ENCODE measurements at regions not wholly inside any gene's neighbourhood (a gene's known extent, or its start where the extent isn't known, plus 50 kb on each side); places are given as distances from the start of the nearest gene placed in this dataset.
"Not testable (repeated sequence)": the region's sequence is repeated elsewhere in the genome, so short reads cannot be mapped to it uniquely, and the experiment has no call there.

DNA sequence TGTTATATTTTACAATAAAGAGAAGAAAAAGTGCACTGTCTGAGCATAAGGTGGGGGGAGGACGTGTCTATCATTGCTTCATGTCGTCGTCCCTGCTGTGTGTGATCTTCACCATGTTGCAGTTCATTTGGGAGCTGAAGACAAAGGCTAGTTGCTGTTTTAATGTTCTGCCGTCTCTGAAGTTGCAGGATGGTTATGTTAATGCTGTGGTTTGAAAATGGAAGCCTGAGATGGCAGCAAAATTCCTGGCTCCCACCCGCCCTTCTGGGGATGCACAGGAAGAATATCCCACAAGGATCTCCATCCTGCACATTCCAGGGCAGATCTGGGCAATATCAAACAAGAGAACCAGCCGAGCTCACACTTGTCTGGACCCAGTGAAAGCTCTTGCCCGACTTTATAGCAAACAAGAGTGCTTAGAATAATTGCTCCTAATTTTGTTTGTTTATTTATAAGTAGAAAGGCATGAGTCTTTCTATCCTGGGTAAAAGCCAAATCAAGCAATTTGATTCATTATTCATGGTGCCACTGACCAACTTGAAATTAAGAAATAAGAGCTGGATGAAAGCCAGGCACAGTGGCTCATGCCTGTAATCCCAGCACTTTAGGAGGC, 110.3 kb upstream of the ABCC4 start:
- no peak for DNase-seq
- no peaks in the 10 kb centered on the region for H3K27me3 ChIP-seq
- H3K36me3 ChIP-seq (ENCODE audit: low read depth, missing control alignments) = no peaks in the 10 kb centered on the region
- H3K27ac ChIP-seq = no peak overlapping the region
- TF ChIP-seq POLR2A (IDR thresholded peaks at IDR 0.05) = no peak
- TF ChIP-seq, protein P1, sequence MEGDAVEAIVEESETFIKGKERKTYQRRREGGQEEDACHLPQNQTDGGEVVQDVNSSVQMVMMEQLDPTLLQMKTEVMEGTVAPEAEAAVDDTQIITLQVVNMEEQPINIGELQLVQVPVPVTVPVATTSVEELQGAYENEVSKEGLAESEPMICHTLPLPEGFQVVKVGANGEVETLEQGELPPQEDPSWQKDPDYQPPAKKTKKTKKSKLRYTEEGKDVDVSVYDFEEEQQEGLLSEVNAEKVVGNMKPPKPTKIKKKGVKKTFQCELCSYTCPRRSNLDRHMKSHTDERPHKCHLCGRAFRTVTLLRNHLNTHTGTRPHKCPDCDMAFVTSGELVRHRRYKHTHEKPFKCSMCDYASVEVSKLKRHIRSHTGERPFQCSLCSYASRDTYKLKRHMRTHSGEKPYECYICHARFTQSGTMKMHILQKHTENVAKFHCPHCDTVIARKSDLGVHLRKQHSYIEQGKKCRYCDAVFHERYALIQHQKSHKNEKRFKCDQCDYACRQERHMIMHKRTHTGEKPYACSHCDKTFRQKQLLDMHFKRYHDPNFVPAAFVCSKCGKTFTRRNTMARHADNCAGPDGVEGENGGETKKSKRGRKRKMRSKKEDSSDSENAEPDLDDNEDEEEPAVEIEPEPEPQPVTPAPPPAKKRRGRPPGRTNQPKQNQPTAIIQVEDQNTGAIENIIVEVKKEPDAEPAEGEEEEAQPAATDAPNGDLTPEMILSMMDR (IDR thresholded peaks at IDR 0.05) = no peak
- no peaks in the 10 kb centered on the region for H3K9me3 ChIP-seq
- intact Hi-C loops (cut with DNase I; ENCODE audit: low total_unique reads) = no loop called here
- no peak overlapping the region for H3K4me3 ChIP-seq
- no peaks in the 10 kb centered on the region for H3K4me1 ChIP-seq
- WGBS, 2 donors = 61% methylated on average over 7 of the region's 7 CpGs

DNA sequence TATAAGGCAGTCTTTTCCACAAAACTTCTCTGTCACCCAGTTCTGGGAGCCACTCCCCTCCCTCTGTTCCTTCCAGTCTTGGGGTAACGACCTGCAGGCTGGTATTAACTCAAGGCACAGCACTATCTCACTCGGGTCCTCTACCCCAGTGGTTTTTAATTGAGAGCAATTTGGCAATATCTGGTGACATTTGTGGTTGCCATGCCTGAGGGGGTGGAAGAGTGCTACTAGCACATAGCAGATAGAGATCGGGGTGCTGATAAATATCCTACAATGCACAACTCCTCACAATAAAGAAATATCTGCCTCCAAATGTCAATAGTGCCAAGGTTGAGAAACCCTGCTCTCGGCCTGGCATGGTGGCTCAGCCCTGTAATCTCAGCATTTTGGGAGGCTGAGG, 117.7 kb upstream of the ABCC4 start:
- Histone ChIP-seq H3K9me3 (no peaks in the 10 kb centered on the region), H3K36me3 (ENCODE audit: low read depth, missing control alignments) (no peaks in the 10 kb centered on the region), H3K4me1 (no peaks in the 10 kb centered on the region), H3K4me3 (no peak overlapping the region), H3K27me3 (no peaks in the 10 kb centered on the region), H3K27ac (no peak overlapping the region)
- 55 to 69% methylated on average over 4 of the region's 4 CpGs for WGBS, 2 donors
- no peak for TF ChIP-seq POLR2A (IDR thresholded peaks at IDR 0.05)
- TF ChIP-seq, protein P1 (IDR thresholded peaks at IDR 0.05) = no peak
- DNase-seq = no peak
- intact Hi-C loops (cut with DNase I; ENCODE audit: low total_unique reads) = no loop called here

DNA sequence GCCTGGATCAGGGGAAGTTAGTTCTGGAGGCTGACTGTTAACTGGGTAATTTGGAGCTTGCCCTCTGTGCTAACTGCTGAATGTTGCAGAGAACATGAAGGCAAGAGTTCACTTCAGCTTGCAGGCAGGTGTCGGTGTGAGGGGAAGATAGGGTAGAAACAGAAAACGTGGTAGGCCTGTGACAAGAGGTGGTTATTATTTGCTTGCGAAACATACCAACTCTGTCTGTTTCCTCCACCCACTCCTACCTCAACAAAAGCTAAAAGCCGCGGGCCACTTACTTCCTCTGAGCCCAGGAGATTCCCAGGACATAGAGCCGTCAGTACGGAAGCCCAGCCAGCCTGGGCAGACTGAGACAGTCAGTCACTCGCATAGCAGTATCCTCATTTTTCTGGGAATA, 119.2 kb upstream of the ABCC4 start:
- no peak for DNase-seq
- no peaks in the 10 kb centered on the region for H3K36me3 ChIP-seq (ENCODE audit: low read depth, missing control alignments)
- H3K27ac ChIP-seq = no peak overlapping the region
- H3K4me3 ChIP-seq = no peak overlapping the region
- intact Hi-C loops (cut with DNase I; ENCODE audit: low total_unique reads) = no loop called here
- 69 to 76% methylated on average over 8 of the region's 8 CpGs for WGBS, 2 donors
- no peaks in the 10 kb centered on the region for H3K27me3 ChIP-seq
- no peak for TF ChIP-seq POLR2A (IDR thresholded peaks at IDR 0.05)
- TF ChIP-seq, protein P1 (IDR thresholded peaks at IDR 0.05) = no peak
- H3K4me1 ChIP-seq = no peaks in the 10 kb centered on the region
- no peaks in the 10 kb centered on the region for H3K9me3 ChIP-seq

DNA sequence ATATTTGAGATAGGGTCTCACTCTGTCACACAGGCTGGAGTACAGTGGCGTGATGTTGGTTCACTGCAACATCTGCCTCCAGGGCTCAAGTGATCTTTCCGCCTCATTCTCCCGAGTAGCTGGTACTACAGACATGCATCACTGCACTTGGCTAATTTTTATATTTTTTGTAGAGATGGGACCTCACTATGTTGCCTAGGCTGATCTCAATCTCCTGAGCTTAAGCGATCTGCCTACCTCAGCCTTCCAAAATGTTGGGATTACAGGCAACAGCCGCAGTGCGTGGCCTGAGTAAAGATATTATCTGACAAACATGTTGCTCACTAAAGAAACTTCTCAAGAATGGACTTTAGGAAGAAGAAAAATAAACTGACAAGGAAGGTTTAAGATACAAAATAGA, 125.4 kb upstream of the ABCC4 start:
- no peak for DNase-seq
- H3K4me3 ChIP-seq = no peak overlapping the region
- no peaks in the 10 kb centered on the region for H3K36me3 ChIP-seq (ENCODE audit: low read depth, missing control alignments)
- TF ChIP-seq, protein P1 (IDR thresholded peaks at IDR 0.05) = no peak
- TF ChIP-seq POLR2A (IDR thresholded peaks at IDR 0.05) = no peak
- H3K27ac ChIP-seq = no peak overlapping the region
- intact Hi-C loops (cut with DNase I; ENCODE audit: low total_unique reads) = no loop called here
- 91 to 95% methylated on average over 6 of the region's 6 CpGs for WGBS, 2 donors
- no peaks in the 10 kb centered on the region for H3K9me3 ChIP-seq
- H3K27me3 ChIP-seq = no peaks in the 10 kb centered on the region
- no peaks in the 10 kb centered on the region for H3K4me1 ChIP-seq

DNA sequence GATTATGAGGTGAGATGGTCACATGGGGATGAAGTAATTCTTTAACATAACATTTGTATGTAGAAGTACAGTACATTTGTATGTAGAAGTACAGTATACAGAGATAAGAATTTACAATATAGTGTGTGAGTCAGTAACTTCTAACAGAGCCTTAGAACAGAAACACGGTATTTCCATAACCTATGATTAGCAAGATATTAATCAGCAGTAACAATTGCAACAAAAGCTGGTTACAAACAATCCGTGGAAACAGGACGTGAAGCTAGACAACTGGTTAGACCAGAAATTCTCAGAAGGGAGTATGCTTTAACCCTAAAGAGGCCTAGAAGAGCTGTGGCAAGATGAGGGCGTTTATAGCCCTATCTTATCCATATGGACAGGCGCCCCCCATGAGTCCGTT, 122.0 kb upstream of the CLDN10 start:
- H3K4me3 ChIP-seq; H3K36me3 ChIP-seq (ENCODE audit: low read depth, missing control alignments); H3K4me1 ChIP-seq; DNase-seq; H3K9me3 ChIP-seq; H3K27ac ChIP-seq; H3K27me3 ChIP-seq; intact Hi-C loops (cut with DNase I; ENCODE audit: low total_unique reads): not testable (repeated sequence)
- 65 to 76% methylated on average over 6 of the region's 6 CpGs for WGBS, 2 donors

Measured in testis (tissue), 2 donors.